SU-DHL-6 (cell line): ENCODE measurements at regions not wholly inside any gene's neighbourhood (a gene's known extent, or its start where the extent isn't known, plus 50 kb on each side); places are given as distances from the start of the nearest gene placed in this dataset.

ENCODE experiments used
- CTCF ChIP-seq: fragments of 200-600 bp; sonication (generic); IDR thresholded peaks from one replicate; pipeline ENCODE4 v1.5.1; 2017; ENCODE audit warnings: antibody characterized with exemption, mild to moderate bottlenecking, low read length, moderate library complexity; ENCODE audit not compliant: insufficient read depth, poor library complexity, severe bottlenecking
- EZH2phosphoT487 ChIP-seq: fragments of 200-600 bp; sonication (generic), shearing (Covaris generic); conservative IDR thresholded peaks from 2 replicates; pipeline ENCODE4 v1.6.1; 2018; ENCODE audit warnings: mild to moderate bottlenecking, antibody characterized with exemption, low read length, moderate library complexity, mixed read lengths

GRCh38 chr3:118126751-118127150 is 907.9 kb downstream of the IGSF11 start:
- no peak for TF ChIP-seq CTCF
- no peak for TF ChIP-seq EZH2phosphoT487
